Natural killer cell (primary cell): ENCODE measurements at regions not wholly inside any gene's neighbourhood (a gene's known extent, or its start where the extent isn't known, plus 50 kb on each side); places are given as distances from the start of the nearest gene placed in this dataset.

Experiments
- ATAC-seq, 3 donors: fragments of 150-1000 bp in 2 of 3; fragments of 200-7000 bp in 1 of 3; cut with Tn5 transposase; 1 replicate in 1 of 3; 2 replicates in 2 of 3; pipeline ENCODE4 v1.10.0; 2021; ENCODE audit warnings: mild to moderate bottlenecking in 2 of 3, moderate library complexity in 2 of 3
- DNase-seq, 2 donors: peaks; one replicate each; pipeline versions ENCODE4 v3.0.0 to v3.0.0-alpha.2; 2013 to 2021; ENCODE audit warnings: mixed read lengths in 1 of 2
- H3K27ac ChIP-seq: one replicate; pipeline ENCODE4 v1.5.1; 2013; ENCODE audit warnings: mild to moderate bottlenecking, low read length
- H3K27me3 ChIP-seq: one replicate; pipeline ENCODE4 v1.6.1; 2013; ENCODE audit warnings: low read length; ENCODE audit not compliant: control insufficient read depth, insufficient read depth
- H3K36me3 ChIP-seq: one replicate; pipeline ENCODE4 v1.6.1; 2013; ENCODE audit warnings: low read length; ENCODE audit not compliant: control insufficient read depth, insufficient read depth
- H3K4me1 ChIP-seq: one replicate; pipeline ENCODE4 v1.6.1; 2013; ENCODE audit warnings: low read length; ENCODE audit not compliant: control insufficient read depth, insufficient read depth
- H3K4me3 ChIP-seq: one replicate; pipeline ENCODE4 v1.5.1; 2013; ENCODE audit warnings: low read length
- H3K9me3 ChIP-seq: one replicate; pipeline ENCODE4 v1.6.1; 2013; ENCODE audit warnings: low read length; ENCODE audit not compliant: control insufficient read depth, insufficient read depth
- H3K27ac Mint-ChIP-seq, 2 donors: one replicate each; pipeline ENCODE4 v1.8.0; 2022; ENCODE audit warnings: mild to moderate bottlenecking in 2 of 2, mixed read lengths in 2 of 2, moderate library complexity in 1 of 2
- H3K27me3 Mint-ChIP-seq, 2 donors: one replicate each; pipeline ENCODE4 v1.8.0; 2022; ENCODE audit warnings: low read depth in 2 of 2, mixed read lengths in 2 of 2
- H3K36me3 Mint-ChIP-seq: one replicate; pipeline ENCODE4 v1.8.0; 2022; ENCODE audit warnings: mixed read lengths
- H3K4me1 Mint-ChIP-seq, 2 donors: one replicate each; pipeline ENCODE4 v1.8.0; 2022; ENCODE audit warnings: mixed read lengths in 2 of 2
- H3K4me3 Mint-ChIP-seq: one replicate; pipeline ENCODE4 v1.8.0; 2022; ENCODE audit warnings: mild to moderate bottlenecking, moderate library complexity, mixed read lengths
- H3K9me3 Mint-ChIP-seq, 2 donors: one replicate each; pipeline ENCODE4 v1.8.0; 2022; ENCODE audit warnings: mixed read lengths in 2 of 2
- CTCF ChIP-seq: fragments of 200-600 bp; IDR thresholded peaks from one replicate; pipeline ENCODE4 v1.8.0; 2022; ENCODE audit warnings: antibody characterized with exemption
- WGBS: methylation state at CpG from one replicate; pipeline ENCODE4 v1.1.7; 2013; ENCODE audit warnings: missing lambda C conversion rate; ENCODE audit not compliant: insufficient coverage; 5-methylcytosine and 5-hydroxymethylcytosine counted together
- intact Hi-C: fragments of 100-400 bp; cut with micrococcal nuclease; formaldehyde crosslinking; loops from one replicate; pipeline ENCODE4 v1.14.2; 2022

GRCh38 chr4:44931720-44932119 is 205.4 kb upstream of the GNPDA2 start:
- ATAC-seq = no peak
- Mint-ChIP-seq H3K27me3 (no peaks in the 10 kb centered on the region), H3K27ac (no peak overlapping the region), H3K9me3 (peaks cover 3 to 7% of the 10 kb centered on the region in 2 donors), H3K4me1 (no peaks in the 10 kb centered on the region), H3K36me3 (no peaks in the 10 kb centered on the region), H3K4me3 (no peak overlapping the region)
- H3K9me3 ChIP-seq = no peaks in the 10 kb centered on the region
- DNase-seq = no peak
- TF ChIP-seq CTCF = no peak
- no peak overlapping the region for H3K4me3 ChIP-seq
- H3K4me1 ChIP-seq = no peaks in the 10 kb centered on the region
- H3K27me3 ChIP-seq = no peaks in the 10 kb centered on the region
- intact Hi-C loops = no loop called here
- no peaks in the 10 kb centered on the region for H3K36me3 ChIP-seq
- H3K27ac ChIP-seq = no peak overlapping the region
- WGBS = 75% methylated on average over 3 of the region's 3 CpGs

GRCh38 chr4:44928785-44929184 is 202.4 kb upstream of the GNPDA2 start:
- H3K27me3 ChIP-seq = no peaks in the 10 kb centered on the region
- no peak overlapping the region for H3K4me3 ChIP-seq
- no peaks in the 10 kb centered on the region for H3K36me3 ChIP-seq
- H3K27ac ChIP-seq = no peak overlapping the region
- DNase-seq (no peak), ATAC-seq (no peak)
- H3K4me1 ChIP-seq = no peaks in the 10 kb centered on the region
- no peaks in the 10 kb centered on the region for H3K4me1 Mint-ChIP-seq
- H3K4me3 Mint-ChIP-seq = no peak overlapping the region
- no peak for TF ChIP-seq CTCF
- peaks cover 5 to 6% of the 10 kb centered on the region in 2 donors for H3K9me3 Mint-ChIP-seq
- H3K27ac Mint-ChIP-seq = no peak overlapping the region
- no peaks in the 10 kb centered on the region for H3K36me3 Mint-ChIP-seq
- H3K27me3 Mint-ChIP-seq = no peaks in the 10 kb centered on the region
- no peaks in the 10 kb centered on the region for H3K9me3 ChIP-seq
- intact Hi-C loops = no loop called here
- 80% methylated on average over 1 of the region's 2 CpGs for WGBS

GRCh38 chr4:44927399-44928380 is 201.3 kb upstream of the GNPDA2 start:
- H3K27ac Mint-ChIP-seq = no peak overlapping the region
- TF ChIP-seq CTCF = no peak
- H3K4me3 Mint-ChIP-seq = no peak overlapping the region
- Histone ChIP-seq H3K9me3 (no peaks in the 10 kb centered on the region), H3K27ac (no peak overlapping the region), H3K36me3 (no peaks in the 10 kb centered on the region), H3K27me3 (no peaks in the 10 kb centered on the region), H3K4me1 (no peaks in the 10 kb centered on the region), H3K4me3 (no peak overlapping the region)
- no peaks in the 10 kb centered on the region for H3K4me1 Mint-ChIP-seq
- intact Hi-C loops = no loop called here
- 95% methylated on average over 1 of the region's 4 CpGs for WGBS
- H3K36me3 Mint-ChIP-seq = no peaks in the 10 kb centered on the region
- H3K27me3 Mint-ChIP-seq = no peaks in the 10 kb centered on the region
- peaks cover 5 to 6% of the 10 kb centered on the region in 2 donors for H3K9me3 Mint-ChIP-seq
- no peak for DNase-seq
- no peak for ATAC-seq
